ENCODE measurements at regions not wholly inside any gene's neighbourhood (a gene's known extent, or its start where the extent isn't known, plus 50 kb on each side); places are given as distances from the start of the nearest gene placed in this dataset.

DNA sequence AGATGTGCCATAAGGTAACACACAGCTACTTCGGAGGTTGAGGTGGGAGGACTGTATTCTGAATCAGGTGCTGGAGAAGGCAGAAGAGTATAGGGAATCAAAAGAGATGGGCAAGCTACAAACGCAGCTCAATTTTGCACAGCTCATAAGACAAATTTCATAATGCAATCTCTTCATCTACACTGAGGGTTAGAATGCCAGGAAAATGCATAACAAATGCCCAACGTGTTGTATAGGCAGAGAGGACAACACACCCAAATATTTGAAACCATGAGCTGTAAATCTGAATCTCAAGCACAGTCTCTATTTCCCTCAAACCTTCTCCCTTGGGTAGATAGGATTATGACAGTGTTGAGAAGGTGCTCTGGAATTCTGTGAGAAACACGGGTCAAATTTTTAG, 263.1 kb upstream of the FOXN3 start:
- TF ChIP-seq, protein P1, sequence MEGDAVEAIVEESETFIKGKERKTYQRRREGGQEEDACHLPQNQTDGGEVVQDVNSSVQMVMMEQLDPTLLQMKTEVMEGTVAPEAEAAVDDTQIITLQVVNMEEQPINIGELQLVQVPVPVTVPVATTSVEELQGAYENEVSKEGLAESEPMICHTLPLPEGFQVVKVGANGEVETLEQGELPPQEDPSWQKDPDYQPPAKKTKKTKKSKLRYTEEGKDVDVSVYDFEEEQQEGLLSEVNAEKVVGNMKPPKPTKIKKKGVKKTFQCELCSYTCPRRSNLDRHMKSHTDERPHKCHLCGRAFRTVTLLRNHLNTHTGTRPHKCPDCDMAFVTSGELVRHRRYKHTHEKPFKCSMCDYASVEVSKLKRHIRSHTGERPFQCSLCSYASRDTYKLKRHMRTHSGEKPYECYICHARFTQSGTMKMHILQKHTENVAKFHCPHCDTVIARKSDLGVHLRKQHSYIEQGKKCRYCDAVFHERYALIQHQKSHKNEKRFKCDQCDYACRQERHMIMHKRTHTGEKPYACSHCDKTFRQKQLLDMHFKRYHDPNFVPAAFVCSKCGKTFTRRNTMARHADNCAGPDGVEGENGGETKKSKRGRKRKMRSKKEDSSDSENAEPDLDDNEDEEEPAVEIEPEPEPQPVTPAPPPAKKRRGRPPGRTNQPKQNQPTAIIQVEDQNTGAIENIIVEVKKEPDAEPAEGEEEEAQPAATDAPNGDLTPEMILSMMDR (IDR thresholded peaks at IDR 0.05), result no peak
- no peak for TF ChIP-seq POLR2A (IDR thresholded peaks at IDR 0.05)

Data from vagina (tissue), 2 donors.